Renal cortical epithelial cell (primary cell): ENCODE measurements at regions not wholly inside any gene's neighbourhood (a gene's known extent, or its start where the extent isn't known, plus 50 kb on each side); places are given as distances from the start of the nearest gene placed in this dataset.
A peak's percentile ranks its signal among the peaks of the same experiment; 100 is the strongest.

ENCODE experiments used
- DNase-seq: peaks from one replicate; pipeline ENCODE4 v3.0.0-alpha.2; 2011; ENCODE audit warnings: low read depth

DNA sequence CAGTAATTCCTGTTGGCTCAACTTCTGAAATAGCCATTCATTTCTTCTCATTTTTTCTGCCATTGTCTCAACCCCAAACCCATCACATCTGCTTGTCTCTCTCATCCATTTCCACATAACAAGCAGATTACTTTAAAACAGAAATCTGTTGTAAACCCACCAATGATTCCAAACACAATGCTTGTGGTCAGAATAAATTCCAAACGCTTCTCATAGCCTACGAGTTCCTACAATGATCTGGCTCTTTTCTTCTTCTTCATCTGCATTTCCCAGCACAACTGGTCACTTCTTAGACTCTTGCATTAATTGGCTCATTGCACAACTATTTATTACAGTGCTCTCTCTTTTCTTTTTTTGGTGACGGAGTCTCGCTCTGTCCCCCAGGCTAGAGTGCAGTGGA lies 364.1 kb downstream of the GATA3 start:
- DNase-seq, result no peak

GRCh38 chr10:8420182-8420581 lies 365.7 kb downstream of the GATA3 start:
- no peak for DNase-seq

DNA sequence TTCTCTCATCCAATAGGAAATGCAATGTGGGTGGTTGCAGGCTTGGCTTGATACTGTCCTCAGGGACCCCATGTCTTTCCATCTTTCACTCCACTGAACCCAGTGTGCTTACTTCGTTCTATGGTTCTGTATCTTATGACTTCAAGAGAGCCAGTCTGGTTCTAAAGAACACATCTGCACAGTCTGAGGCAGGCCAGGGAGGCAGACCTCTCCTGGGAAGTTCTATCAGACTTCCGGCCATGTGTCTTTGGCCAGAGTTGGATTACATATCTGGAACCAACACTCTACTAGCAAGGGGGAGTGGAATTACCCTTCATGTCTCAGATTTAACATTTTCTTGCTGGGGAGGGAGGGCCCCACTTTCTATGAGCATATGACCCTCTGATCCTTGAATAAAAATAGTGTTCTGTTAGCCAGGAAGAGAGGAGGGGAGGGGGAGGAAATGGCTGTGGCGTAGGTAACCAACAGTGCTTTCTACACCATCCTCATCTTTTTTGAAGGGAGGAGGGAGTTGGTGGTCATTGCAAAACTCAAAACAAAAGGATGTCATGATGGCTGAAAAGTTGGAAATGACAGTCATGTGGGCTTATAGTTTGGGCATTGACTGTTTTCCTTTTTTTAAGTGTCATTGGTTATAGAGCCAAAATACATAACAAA lies 370.2 kb downstream of the GATA3 start:
- DNase-seq, result no peak

DNA sequence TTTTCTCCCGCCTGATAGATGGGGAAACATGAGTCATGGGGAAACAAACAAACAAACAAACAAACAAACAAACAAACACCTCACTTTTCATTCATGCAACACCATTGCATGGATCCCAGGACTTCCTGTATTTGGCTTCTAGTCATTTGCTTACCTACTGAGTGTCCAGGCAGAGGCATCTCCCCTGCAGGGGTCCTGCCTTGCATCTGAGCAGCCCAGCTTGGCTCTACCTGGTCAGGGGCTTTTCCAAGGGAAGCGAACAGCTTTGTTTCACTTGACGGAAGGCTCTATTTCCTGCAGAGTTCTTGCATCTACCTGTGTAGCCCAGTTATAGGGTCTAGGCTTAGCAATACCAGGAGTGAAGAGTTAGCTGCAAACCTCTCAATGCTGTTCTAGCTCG lies 374.2 kb downstream of the GATA3 start:
- no peak for DNase-seq

DNA sequence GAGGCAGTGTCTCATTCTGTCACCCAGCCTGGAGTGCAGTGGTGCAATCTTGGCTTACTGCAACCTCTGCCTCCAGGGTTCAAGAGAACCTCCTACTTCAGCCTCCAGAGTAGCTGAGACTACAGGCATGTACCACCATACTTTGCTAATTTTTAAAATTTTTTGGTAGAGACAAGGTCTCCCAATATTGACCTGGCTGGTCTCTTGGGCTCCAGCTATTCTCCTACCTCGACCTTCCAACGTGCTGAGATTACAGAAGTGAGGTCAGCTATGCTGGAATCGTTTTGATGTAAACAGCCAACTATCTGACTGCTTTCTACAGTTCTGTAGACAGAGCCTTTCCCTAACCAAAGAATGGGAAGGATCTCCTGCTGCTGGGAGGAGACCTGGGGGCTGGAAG lies 375.8 kb downstream of the GATA3 start:
- no peak for DNase-seq

- no peak for DNase-seq
These were observed 377.0 kb downstream of the GATA3 start for GRCh38 chr10:8431511-8431910.

- DNase-seq, result peak; percentile 11
These were observed 380.9 kb downstream of the GATA3 start for GRCh38 chr10:8435186-8436055.

DNA sequence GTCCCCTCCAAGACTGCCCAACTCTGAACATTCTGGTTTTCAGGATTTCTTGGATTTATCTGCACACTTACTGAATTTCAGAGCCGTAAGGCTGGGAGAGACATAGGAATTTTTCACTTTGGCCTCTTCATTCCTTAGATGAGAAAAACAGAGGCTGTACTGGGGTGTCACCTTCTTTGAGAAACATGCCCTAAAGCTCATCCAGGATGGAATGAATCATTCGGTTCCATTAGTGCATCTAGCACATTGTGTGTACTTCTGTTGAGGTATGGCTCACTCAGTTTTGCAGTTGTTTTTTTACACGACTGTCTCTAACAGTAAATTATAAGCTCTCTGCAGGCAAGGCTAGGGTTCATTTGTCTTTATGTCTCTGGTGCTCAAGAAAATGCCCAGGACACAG lies 383.4 kb downstream of the GATA3 start:
- no peak for DNase-seq

- no peak for DNase-seq
These were observed 384.1 kb downstream of the GATA3 start for GRCh38 chr10:8438603-8439002.

DNA sequence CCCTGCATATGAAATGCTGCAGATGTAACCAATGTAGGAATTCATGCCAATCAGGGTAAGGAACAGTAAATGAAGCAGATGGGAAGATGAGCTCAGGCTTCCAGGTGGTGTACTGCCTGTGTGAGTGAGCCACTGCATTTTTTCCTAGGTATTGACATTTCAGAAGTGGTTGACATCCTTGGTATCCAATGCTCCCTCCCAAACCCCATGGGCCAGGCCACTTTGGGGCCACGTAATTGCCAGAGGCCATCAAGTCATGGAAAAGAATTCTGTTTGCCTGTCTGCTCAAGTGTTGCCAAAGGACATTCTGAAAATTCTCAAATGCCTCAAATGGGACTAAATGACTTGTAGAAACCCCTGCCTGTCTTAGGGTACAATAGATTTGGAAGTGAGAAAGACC lies 384.6 kb downstream of the GATA3 start:
- DNase-seq, result no peak

- no peak for DNase-seq
These were observed 390.1 kb downstream of the GATA3 start for GRCh38 chr10:8444630-8445029.

- no peak for DNase-seq
These were observed 390.9 kb downstream of the GATA3 start for GRCh38 chr10:8445353-8445752.

DNA sequence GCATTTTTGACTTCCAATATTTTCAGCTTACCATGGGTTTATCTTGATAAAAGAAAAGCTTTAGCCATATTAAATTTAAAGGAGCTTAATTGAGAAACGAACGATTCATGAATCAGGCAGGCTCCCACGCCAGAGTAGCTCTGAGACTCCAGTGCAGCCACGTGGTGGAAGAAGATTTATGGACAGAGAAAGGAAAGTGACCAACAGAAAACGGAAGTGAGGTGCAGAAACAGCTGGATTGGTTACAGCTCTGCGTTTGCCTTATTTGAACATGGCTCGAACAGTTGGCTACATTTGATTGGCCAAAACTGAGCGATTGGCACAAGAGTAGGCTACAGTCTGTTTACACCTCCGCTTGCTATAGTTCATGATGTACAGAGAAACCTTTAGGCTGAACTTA lies 395.4 kb downstream of the GATA3 start:
- no peak for DNase-seq

DNA sequence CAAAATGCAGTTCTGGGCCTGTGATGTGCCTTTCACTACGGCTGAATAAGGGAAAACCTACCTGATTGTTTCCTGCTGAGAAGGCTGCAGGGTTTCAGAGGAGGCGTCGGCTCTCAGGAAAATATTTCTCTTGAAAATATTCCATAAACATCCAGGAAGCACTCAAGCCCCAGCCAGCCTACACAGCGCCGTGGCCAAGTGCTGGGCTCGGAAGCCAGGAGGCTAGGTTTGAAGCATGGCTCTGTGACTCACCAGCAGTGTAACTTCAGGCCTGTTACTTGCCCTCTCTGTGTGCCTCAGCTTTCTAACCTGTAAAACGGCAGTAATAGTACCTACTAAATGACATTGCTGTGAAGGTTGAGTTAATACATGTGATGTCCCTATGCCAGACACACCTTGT lies 399.1 kb downstream of the GATA3 start:
- no peak for DNase-seq

GRCh38 chr10:8454357-8454756 lies 399.9 kb downstream of the GATA3 start:
- no peak for DNase-seq

DNA sequence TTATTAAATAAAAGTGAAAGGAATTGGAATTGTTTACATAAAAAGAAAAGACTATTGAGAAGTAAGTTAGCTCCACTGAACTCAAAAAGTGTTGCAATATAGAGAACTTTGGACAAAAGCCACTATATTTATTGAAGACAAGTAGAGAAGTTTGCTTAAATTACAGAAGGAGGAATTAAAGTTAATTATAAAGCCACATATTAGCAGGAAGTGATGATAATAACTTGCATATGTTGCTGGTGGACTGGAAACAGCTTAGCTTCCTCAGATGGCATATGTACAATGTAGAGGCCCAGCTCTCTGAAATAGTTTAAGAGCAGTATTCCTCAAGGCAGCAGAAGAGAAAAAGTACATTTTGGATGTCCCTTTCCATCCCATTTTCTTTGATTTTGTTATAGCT lies 400.7 kb downstream of the GATA3 start:
- DNase-seq, result no peak

GRCh38 chr10:8456386-8456785 lies 401.9 kb downstream of the GATA3 start:
- no peak for DNase-seq

- no peak for DNase-seq
These were observed 406.1 kb downstream of the GATA3 start for GRCh38 chr10:8460626-8461025.

- DNase-seq, result no peak
These were observed 408.1 kb downstream of the GATA3 start for GRCh38 chr10:8462565-8462964.

DNA sequence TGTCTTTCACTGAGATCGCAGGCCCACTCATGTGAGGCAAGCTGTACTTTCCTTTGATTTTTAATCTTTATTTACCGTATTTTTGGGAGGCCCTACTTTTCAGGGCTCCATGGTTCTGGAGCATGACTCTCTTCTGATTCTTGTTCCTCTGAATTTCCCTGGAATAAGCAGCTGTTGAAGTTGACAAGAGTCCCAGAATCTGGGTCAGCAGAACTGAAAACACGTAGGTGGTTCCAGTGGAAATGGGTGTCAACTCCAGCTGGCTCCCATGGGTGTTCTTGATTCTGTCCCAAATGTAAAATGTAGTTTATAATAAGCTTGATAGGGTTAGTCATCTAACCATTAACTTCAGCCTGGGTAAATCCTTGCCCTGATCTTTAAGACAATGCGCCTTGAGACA lies 409.4 kb downstream of the GATA3 start:
- DNase-seq, result no peak

DNA sequence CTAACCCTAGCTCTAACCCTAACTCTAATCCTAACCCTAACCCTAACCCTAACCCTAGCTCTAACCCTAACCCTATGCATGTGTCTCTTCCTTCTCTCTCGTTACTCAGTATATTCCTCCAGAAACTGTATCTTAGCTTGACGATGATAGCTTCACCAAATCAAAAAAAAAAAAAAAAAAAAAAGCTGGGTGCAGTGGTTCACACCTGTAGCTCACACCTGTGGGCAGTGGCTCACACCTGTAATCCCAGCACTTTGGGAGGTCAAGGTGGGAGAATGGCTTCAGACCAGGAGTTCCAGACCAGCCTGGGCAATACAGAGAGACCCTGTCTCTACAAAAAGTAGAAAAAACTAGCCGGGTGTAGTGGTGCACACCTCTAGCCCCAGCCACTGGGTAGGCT lies 414.0 kb downstream of the GATA3 start:
- DNase-seq, result no peak

- DNase-seq, result no peak
These were observed 418.7 kb downstream of the GATA3 start for GRCh38 chr10:8473205-8473604.

DNA sequence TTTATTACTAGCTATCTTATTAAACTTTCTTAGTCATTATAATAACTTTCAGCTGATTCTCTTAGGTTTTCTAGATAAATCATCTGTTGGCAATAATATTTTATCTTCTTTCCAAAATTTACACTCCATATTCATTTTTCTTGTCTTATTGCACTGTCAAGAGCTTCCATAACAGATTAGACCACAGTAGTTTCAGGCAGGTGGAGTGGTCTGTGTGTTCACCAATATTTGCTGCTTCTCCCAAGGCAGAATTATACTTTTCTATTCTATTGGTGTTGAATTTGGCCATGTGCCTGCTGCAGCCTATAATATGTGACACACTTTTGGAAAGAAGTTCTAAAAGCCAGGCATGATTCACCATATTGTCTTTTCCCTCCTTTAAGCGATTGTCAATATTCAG lies 422.8 kb downstream of the GATA3 start:
- DNase-seq, result no peak
